Gastroesophageal sphincter (tissue), 3 donors: ENCODE measurements at regions not wholly inside any gene's neighbourhood (a gene's known extent, or its start where the extent isn't known, plus 50 kb on each side); places are given as distances from the start of the nearest gene placed in this dataset.

Experiments
- CTCF ChIP-seq, 4 experiments: fragments of 200-600 bp in 2 of 4; fragments of 450-650 bp in 2 of 4; sonication (generic) in 1 of 4; IDR thresholded peaks; one replicate each; pipeline ENCODE4 v1.5.1; 2017 to 2019; ENCODE audit warnings: antibody characterized with exemption in 4 of 4, mild to moderate bottlenecking in 2 of 4, moderate library complexity in 2 of 4
- POLR2A ChIP-seq, 2 donors: fragments of 450-650 bp; IDR thresholded peaks; one replicate each; pipeline ENCODE4 v1.6.1; 2017; ENCODE audit warnings: antibody characterized with exemption in 2 of 2, mild to moderate bottlenecking in 2 of 2, moderate library complexity in 1 of 2
- POLR2AphosphoS5 ChIP-seq: sonication (generic); formaldehyde crosslinking; IDR thresholded peaks from one replicate; pipeline ENCODE4 v1.6.1; 2017; ENCODE audit warnings: antibody characterized with exemption

DNA sequence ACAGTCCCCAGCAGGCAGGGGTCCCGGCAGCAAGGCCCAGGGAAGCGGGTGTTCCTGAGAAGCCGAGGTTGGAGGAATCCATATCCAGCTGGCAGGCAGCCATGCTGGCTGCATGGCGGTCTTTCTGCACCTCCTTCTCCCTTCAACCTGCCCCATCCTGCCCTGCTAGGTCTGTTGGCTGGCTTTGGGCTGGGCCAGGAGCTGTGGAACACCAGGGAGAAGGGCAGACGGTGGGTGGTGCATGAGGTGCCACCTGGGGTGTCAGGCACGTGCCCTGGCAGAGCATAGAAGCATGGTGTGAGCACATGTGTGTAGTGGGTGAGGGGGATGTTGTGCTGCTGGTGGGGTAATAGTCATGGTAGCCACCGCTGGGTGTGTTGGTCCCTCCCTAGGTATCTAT, 150.1 kb downstream of the PJA1 start:
- TF ChIP-seq POLR2A (IDR thresholded peaks at IDR 0.05) (no peak), CTCF (IDR thresholded peaks at IDR 0.05) (no peak), POLR2AphosphoS5 (no peak)
